HUES48 (cell line): ENCODE measurements at regions not wholly inside any gene's neighbourhood (a gene's known extent, or its start where the extent isn't known, plus 50 kb on each side); places are given as distances from the start of the nearest gene placed in this dataset.

Experiments
- H3K27ac ChIP-seq: one replicate; pipeline ENCODE4 v1.7.0; 2013; ENCODE audit warnings: low read depth, low read length, inconsistent platforms
- H3K27me3 ChIP-seq: 2 replicates; pipeline ENCODE4 v1.6.1; 2013; ENCODE audit warnings: mild to moderate bottlenecking, low read length; ENCODE audit not compliant: control insufficient read depth, insufficient read depth
- H3K36me3 ChIP-seq: 2 replicates; pipeline ENCODE4 v1.6.1; 2013; ENCODE audit warnings: low read length; ENCODE audit not compliant: control insufficient read depth, insufficient read depth
- H3K4me1 ChIP-seq: 2 replicates; pipeline ENCODE4 v1.6.1; 2013; ENCODE audit warnings: mild to moderate bottlenecking, low read length; ENCODE audit not compliant: control insufficient read depth, insufficient read depth
- H3K4me3 ChIP-seq: 2 replicates; pipeline ENCODE4 v1.5.1; 2013; ENCODE audit warnings: mild to moderate bottlenecking, low read depth, low read length
- H3K9ac ChIP-seq: 2 replicates; pipeline ENCODE4 v1.6.1; 2013; ENCODE audit warnings: mild to moderate bottlenecking, low read depth, low read length, moderate library complexity
- H3K9me3 ChIP-seq: 2 replicates; pipeline ENCODE4 v1.6.1; 2013; ENCODE audit warnings: low read length; ENCODE audit not compliant: control insufficient read depth, insufficient read depth

- no peak overlapping the region for H3K4me3 ChIP-seq
- no peak overlapping the region for H3K27ac ChIP-seq
- H3K36me3 ChIP-seq: no peaks in the 10 kb centered on the region
- no peaks in the 10 kb centered on the region for H3K9me3 ChIP-seq
- no peaks in the 10 kb centered on the region for H3K27me3 ChIP-seq
- H3K4me1 ChIP-seq: peaks cover 16% of the 10 kb centered on the region
- no peak overlapping the region for H3K9ac ChIP-seq
These were observed 59.7 kb downstream of the TEX35 start for GRCh38 chr1:178572604-178573003.

- Histone ChIP-seq H3K4me1 (peaks cover 16% of the 10 kb centered on the region), H3K4me3 (no peak overlapping the region), H3K9ac (no peak overlapping the region), H3K27ac (no peak overlapping the region), H3K9me3 (no peaks in the 10 kb centered on the region), H3K27me3 (no peaks in the 10 kb centered on the region), H3K36me3 (no peaks in the 10 kb centered on the region)
These were observed 60.4 kb downstream of the TEX35 start for GRCh38 chr1:178573330-178573729.

GRCh38 chr1:178574345-178574744 lies 61.4 kb downstream of the TEX35 start:
- H3K4me1 ChIP-seq: peaks cover 16% of the 10 kb centered on the region
- H3K4me3 ChIP-seq: no peak overlapping the region
- H3K27ac ChIP-seq: no peak overlapping the region

GRCh38 chr1:178575611-178576361 lies 62.9 kb downstream of the TEX35 start:
- peak overlapping the region; percentile 2; the same call in 1 of the 2 replicates for H3K4me3 ChIP-seq
- H3K36me3 ChIP-seq: no peaks in the 10 kb centered on the region
- H3K27ac ChIP-seq: peak overlapping the region; percentile 90
- H3K27me3 ChIP-seq: no peaks in the 10 kb centered on the region
- H3K9me3 ChIP-seq: no peaks in the 10 kb centered on the region
- peaks cover 16% of the 10 kb centered on the region for H3K4me1 ChIP-seq
- H3K9ac ChIP-seq: 0 out of 2 replicates have a peak overlapping the region, but pooled peaks have one; percentile 16

More at GRCh38 chr1:178574345-178574744, 61.4 kb downstream of the TEX35 start:
- H3K9ac ChIP-seq: no peak overlapping the region
- no peaks in the 10 kb centered on the region for H3K27me3 ChIP-seq
- H3K9me3 ChIP-seq: no peaks in the 10 kb centered on the region
- no peaks in the 10 kb centered on the region for H3K36me3 ChIP-seq

- Histone ChIP-seq H3K4me1 (peaks cover 25% of the 10 kb centered on the region), H3K36me3 (no peaks in the 10 kb centered on the region), H3K9ac (no peak overlapping the region), H3K27ac (no peak overlapping the region), H3K27me3 (no peaks in the 10 kb centered on the region), H3K4me3 (no peak overlapping the region), H3K9me3 (no peaks in the 10 kb centered on the region)
These were observed 63.9 kb downstream of the TEX35 start for GRCh38 chr1:178576841-178577240.

- Histone ChIP-seq H3K4me1 (peaks cover 27% of the 10 kb centered on the region), H3K27me3 (no peaks in the 10 kb centered on the region), H3K27ac (no peak overlapping the region), H3K9ac (no peak overlapping the region), H3K9me3 (no peaks in the 10 kb centered on the region), H3K4me3 (no peak overlapping the region), H3K36me3 (no peaks in the 10 kb centered on the region)
These were observed 65.0 kb downstream of the TEX35 start for GRCh38 chr1:178577882-178578281.

GRCh38 chr1:178578541-178578940 lies 65.6 kb downstream of the TEX35 start:
- Histone ChIP-seq H3K36me3 (no peaks in the 10 kb centered on the region), H3K4me1 (peaks cover 27% of the 10 kb centered on the region), H3K4me3 (no peak overlapping the region), H3K27ac (no peak overlapping the region), H3K9me3 (no peaks in the 10 kb centered on the region), H3K27me3 (no peaks in the 10 kb centered on the region), H3K9ac (no peak overlapping the region)

GRCh38 chr1:178579095-178579494 lies 66.2 kb downstream of the TEX35 start:
- no peaks in the 10 kb centered on the region for H3K36me3 ChIP-seq
- H3K4me3 ChIP-seq: no peak overlapping the region
- H3K9ac ChIP-seq: no peak overlapping the region
- H3K4me1 ChIP-seq: peaks cover 27% of the 10 kb centered on the region
- no peaks in the 10 kb centered on the region for H3K9me3 ChIP-seq
- no peaks in the 10 kb centered on the region for H3K27me3 ChIP-seq
- no peak overlapping the region for H3K27ac ChIP-seq

GRCh38 chr1:178579562-178579961 lies 66.7 kb downstream of the TEX35 start:
- Histone ChIP-seq H3K9ac (no peak overlapping the region), H3K36me3 (no peaks in the 10 kb centered on the region), H3K4me3 (no peak overlapping the region), H3K27me3 (no peaks in the 10 kb centered on the region), H3K27ac (no peak overlapping the region), H3K4me1 (peaks cover 27% of the 10 kb centered on the region), H3K9me3 (no peaks in the 10 kb centered on the region)

GRCh38 chr1:178580096-178580495 lies 67.2 kb downstream of the TEX35 start:
- H3K27me3 ChIP-seq: no peaks in the 10 kb centered on the region
- no peak overlapping the region for H3K4me3 ChIP-seq
- no peaks in the 10 kb centered on the region for H3K9me3 ChIP-seq
- peaks cover 27% of the 10 kb centered on the region for H3K4me1 ChIP-seq
- no peak overlapping the region for H3K9ac ChIP-seq
- no peaks in the 10 kb centered on the region for H3K36me3 ChIP-seq
- H3K27ac ChIP-seq: no peak overlapping the region

GRCh38 chr1:178580876-178581275 lies 68.0 kb downstream of the TEX35 start:
- Histone ChIP-seq H3K4me3 (no peak overlapping the region), H3K9me3 (no peaks in the 10 kb centered on the region), H3K36me3 (no peaks in the 10 kb centered on the region), H3K4me1 (peaks cover 22% of the 10 kb centered on the region), H3K27ac (no peak overlapping the region), H3K27me3 (no peaks in the 10 kb centered on the region), H3K9ac (no peak overlapping the region)
